Lower leg skin (tissue), 4 donors: ENCODE measurements at regions not wholly inside any gene's neighbourhood (a gene's known extent, or its start where the extent isn't known, plus 50 kb on each side); places are given as distances from the start of the nearest gene placed in this dataset.

Experiments used
- DNase-seq, 2 donors: peaks; one replicate each; pipeline ENCODE4 v3.0.0-alpha.2; 2019; ENCODE audit warnings: low spot score in 2 of 2
- H3K4me3 ChIP-seq: fragments of 200-600 bp; sonication (generic); 2 replicates; pipeline ENCODE4 v1.5.1; 2017; ENCODE audit warnings: mild to moderate bottlenecking, low read depth; ENCODE audit not compliant: poor library complexity, severe bottlenecking
- CTCF ChIP-seq, 3 donors: fragments of 450-650 bp; IDR thresholded peaks; one replicate each; pipeline ENCODE4 v1.5.1; 2016; ENCODE audit warnings: antibody characterized with exemption in 3 of 3, mild to moderate bottlenecking in 3 of 3, moderate library complexity in 2 of 3
- POLR2A ChIP-seq, 2 donors: fragments of 450-650 bp; IDR thresholded peaks; one replicate each; pipeline ENCODE4 v1.6.1; 2016 to 2017; ENCODE audit warnings: antibody characterized with exemption in 2 of 2, mild to moderate bottlenecking in 1 of 2, moderate library complexity in 1 of 2
- WGBS, 2 donors: methylation state at CpG; one replicate each; pipeline ENCODE4 v1.1.5; 2018; 5-methylcytosine and 5-hydroxymethylcytosine counted together
- intact Hi-C: fragments of 100-400 bp; cut with DNase I; formaldehyde crosslinking; loops from one replicate; pipeline ENCODE4 v1.15.0; 2023; ENCODE audit warnings: low total_unique reads

DNA sequence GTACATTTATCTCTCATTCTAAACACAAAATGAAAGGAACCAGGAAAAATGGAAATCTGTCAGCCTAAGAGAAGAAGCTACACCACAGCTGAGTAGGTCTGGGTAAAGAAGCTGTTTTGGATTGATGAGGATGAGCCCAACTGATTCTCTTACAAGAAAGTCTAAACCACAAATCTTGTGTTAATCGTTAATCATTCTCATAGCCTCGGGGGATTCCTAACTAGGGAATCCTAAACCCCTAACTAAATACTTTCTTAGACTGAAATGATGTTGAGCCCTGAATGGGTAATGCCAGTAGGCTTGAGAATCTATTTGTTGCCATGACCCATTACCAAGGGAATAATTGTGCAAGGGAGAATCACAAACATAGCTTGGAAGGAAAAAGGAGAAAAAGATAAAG, 327.5 kb upstream of the SPRY2 start:
- no peak for TF ChIP-seq POLR2A (IDR thresholded peaks at IDR 0.05)
- no peak for TF ChIP-seq CTCF (IDR thresholded peaks at IDR 0.05)

GRCh38 chr13:80666782-80667552, 326.0 kb upstream of the SPRY2 start:
- intact Hi-C loops = no loop called here
- TF ChIP-seq CTCF (IDR thresholded peaks at IDR 0.05) (no peak), POLR2A (IDR thresholded peaks at IDR 0.05) (no peak)
- DNase-seq = no peak
- 48 to 60% methylated on average over 1 of the region's 1 CpG for WGBS, 2 donors
- H3K4me3 ChIP-seq = no peak overlapping the region

More for the DNA sequence above, 327.5 kb upstream of the SPRY2 start:
- no peak for DNase-seq
- WGBS, 2 donors = 54 to 56% methylated on average over 2 of the region's 2 CpGs
- H3K4me3 ChIP-seq = no peak overlapping the region
- intact Hi-C loops = no loop called here

GRCh38 chr13:80665792-80666333, 324.9 kb upstream of the SPRY2 start:
- WGBS, 2 donors = 84 to 85% methylated on average over 3 of the region's 3 CpGs
- DNase-seq = no peak
- H3K4me3 ChIP-seq = no peak overlapping the region
- intact Hi-C loops = no loop called here
- TF ChIP-seq POLR2A (IDR thresholded peaks at IDR 0.05) (no peak), CTCF (IDR thresholded peaks at IDR 0.05) (no peak)

GRCh38 chr13:80664950-80665349, 324.0 kb upstream of the SPRY2 start:
- DNase-seq = no peak
- TF ChIP-seq CTCF (IDR thresholded peaks at IDR 0.05) = no peak
- TF ChIP-seq POLR2A (IDR thresholded peaks at IDR 0.05) = no peak
- intact Hi-C loops = no loop called here
- H3K4me3 ChIP-seq = no peak overlapping the region

DNA sequence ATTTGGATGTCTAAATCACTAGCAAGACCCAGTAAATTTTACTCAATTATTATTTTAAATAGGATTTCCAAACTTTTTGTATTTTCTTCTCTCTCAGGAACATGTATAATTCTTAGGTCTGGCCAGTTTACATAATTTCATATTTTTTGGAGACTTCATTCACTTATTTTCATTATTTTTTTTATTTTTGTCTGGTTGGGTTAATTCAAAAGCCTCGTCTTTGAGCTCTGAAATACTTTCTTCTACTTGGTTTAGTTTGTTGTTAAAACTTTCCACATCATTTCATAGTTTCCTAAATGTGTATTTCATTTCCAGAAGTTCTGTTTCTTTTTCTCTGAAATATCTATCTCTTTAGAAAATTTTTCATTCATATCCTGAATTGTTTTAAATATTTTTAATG, 322.9 kb upstream of the SPRY2 start:
- 84 to 91% methylated on average over 1 of the region's 1 CpG for WGBS, 2 donors
- TF ChIP-seq CTCF (IDR thresholded peaks at IDR 0.05) = no peak
- DNase-seq = no peak
- intact Hi-C loops = no loop called here
- no peak overlapping the region for H3K4me3 ChIP-seq

DNA sequence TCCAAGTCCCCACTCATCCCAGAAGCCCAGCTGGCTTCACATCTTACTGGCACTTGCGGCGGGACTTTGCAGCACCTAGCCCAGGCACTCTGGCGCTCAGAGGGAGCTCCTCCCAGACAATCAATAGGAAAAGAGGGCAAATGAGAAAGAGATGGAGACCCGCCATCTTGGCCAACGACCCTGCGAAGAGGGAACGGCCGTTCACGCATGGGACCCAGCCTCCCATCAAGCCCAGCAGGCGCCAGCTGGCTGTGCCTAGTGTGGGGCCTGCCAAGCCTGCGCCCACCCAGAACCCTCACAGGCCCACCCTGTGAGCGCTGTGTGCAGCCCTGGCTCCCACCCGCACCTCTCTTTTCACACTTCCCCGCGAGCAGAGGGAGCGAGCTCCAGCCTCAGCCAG, 317.8 kb upstream of the SPRY2 start:
- H3K4me3 ChIP-seq = no peak overlapping the region
- no peak for TF ChIP-seq CTCF (IDR thresholded peaks at IDR 0.05)
- TF ChIP-seq POLR2A (IDR thresholded peaks at IDR 0.05) = no peak
- WGBS, 2 donors = 91 to 93% methylated on average over 14 to 15 of the region's 16 CpGs
- no peak for DNase-seq
- intact Hi-C loops = no loop called here
